Mesendoderm (in vitro differentiated cells): ENCODE measurements at regions not wholly inside any gene's neighbourhood (a gene's known extent, or its start where the extent isn't known, plus 50 kb on each side); places are given as distances from the start of the nearest gene placed in this dataset.

Experiments
- DNase-seq: peaks from one replicate; pipeline ENCODE4 v3.0.0; 2013
- H2AK5ac ChIP-seq: 2 replicates; pipeline ENCODE4 v1.6.1; 2013; ENCODE audit warnings: low read length, inconsistent platforms
- H2BK120ac ChIP-seq: 2 replicates; pipeline ENCODE4 v1.6.1; 2013; ENCODE audit warnings: low read depth, mild to moderate bottlenecking, low read length, moderate library complexity, mixed read lengths
- H2BK15ac ChIP-seq: replicated peaks from 2 replicates; pipeline ENCODE4 v1.6.1; 2013; ENCODE audit warnings: low read depth, mild to moderate bottlenecking, moderate library complexity
- H2BK5ac ChIP-seq: 2 replicates; pipeline ENCODE4 v1.6.1; 2013; ENCODE audit warnings: low read length, inconsistent platforms
- H3K18ac ChIP-seq: 2 replicates; pipeline ENCODE4 v1.6.1; 2013; ENCODE audit warnings: mild to moderate bottlenecking, low read length, mixed read lengths
- H3K23ac ChIP-seq: one replicate; pipeline ENCODE4 v1.6.1; 2013; ENCODE audit warnings: low read length
- H3K27ac ChIP-seq: 2 replicates; pipeline ENCODE4 v1.5.1; 2013; ENCODE audit warnings: low read depth, mild to moderate bottlenecking, inconsistent platforms, low read length, moderate library complexity
- H3K27me3 ChIP-seq: 2 replicates; pipeline ENCODE4 v1.6.1; 2013; ENCODE audit warnings: low read length, control low read depth, mild to moderate bottlenecking, inconsistent platforms; ENCODE audit not compliant: insufficient read depth, poor library complexity
- H3K36me3 ChIP-seq: 2 replicates; pipeline ENCODE4 v1.6.1; 2013; ENCODE audit warnings: low read length, inconsistent platforms; ENCODE audit not compliant: control insufficient read depth, insufficient read depth
- H3K4ac ChIP-seq: one replicate; pipeline ENCODE4 v1.6.1; 2013; ENCODE audit warnings: low read depth, mild to moderate bottlenecking, low read length, moderate library complexity
- H3K4me1 ChIP-seq: 2 replicates; pipeline ENCODE4 v1.6.1; 2013; ENCODE audit warnings: low read depth, low read length, inconsistent platforms; ENCODE audit not compliant: control insufficient read depth
- H3K4me2 ChIP-seq: 2 replicates; pipeline ENCODE4 v1.6.1; 2013; ENCODE audit warnings: low read length
- H3K4me3 ChIP-seq: 2 replicates; pipeline ENCODE4 v1.5.1; 2013; ENCODE audit warnings: mild to moderate bottlenecking, low read length
- H3K56ac ChIP-seq: one replicate; pipeline ENCODE4 v1.6.1; 2013; ENCODE audit warnings: low read length
- H3K79me1 ChIP-seq: 2 replicates; pipeline ENCODE4 v1.6.1; 2013; ENCODE audit warnings: low read length, inconsistent platforms
- H3K79me2 ChIP-seq: 2 replicates; pipeline ENCODE4 v1.6.1; 2013; ENCODE audit warnings: mild to moderate bottlenecking, low read length; ENCODE audit not compliant: control insufficient read depth, insufficient read depth
- H3K9ac ChIP-seq: 2 replicates; pipeline ENCODE4 v1.6.1; 2013; ENCODE audit warnings: low read length, inconsistent platforms
- H4K5ac ChIP-seq: one replicate; pipeline ENCODE4 v1.6.1; 2013; ENCODE audit warnings: low read length
- H4K8ac ChIP-seq: one replicate; pipeline ENCODE4 v1.6.1; 2013; ENCODE audit warnings: low read depth, mild to moderate bottlenecking, control low read depth, low read length, moderate library complexity
- WGBS: extraction: QIAGEN DNeasy Blood & Tissue Kit; methylation state at CpG from one replicate; pipeline ENCODE4 v1.1.7; 2013; ENCODE audit warnings: low lambda C conversion rate, missing lambda C conversion rate; ENCODE audit not compliant: insufficient coverage; ENCODE audit errors: extremely low coverage; 5-methylcytosine and 5-hydroxymethylcytosine counted together

- Histone ChIP-seq H3K79me1 (no peaks in the 10 kb centered on the region), H3K56ac (no peak overlapping the region), H2BK15ac (no peak overlapping the region), H2AK5ac (no peak overlapping the region), H3K27ac (no peak overlapping the region), H3K36me3 (no peaks in the 10 kb centered on the region), H3K4me3 (no peak overlapping the region), H3K4me1 (no peaks in the 10 kb centered on the region), H4K8ac (no peak overlapping the region), H3K27me3 (no peaks in the 10 kb centered on the region), H3K4ac (no peak overlapping the region), H4K5ac (no peak overlapping the region), H3K79me2 (no peaks in the 10 kb centered on the region), H2BK120ac (no peak overlapping the region), H3K23ac (no peak overlapping the region), H2BK5ac (no peak overlapping the region), H3K4me2 (no peak overlapping the region), H3K18ac (no peak overlapping the region), H3K9ac (no peak overlapping the region)
- DNase-seq = no peak
- WGBS = no CpG with 5 or more reads among the region's 2 CpGs
Observed at GRCh38 chr9:111150181-111150580, 111.9 kb upstream of the LPAR1 start.

GRCh38 chr9:111149018-111149759 is 110.9 kb upstream of the LPAR1 start:
- no peak overlapping the region for H2BK5ac ChIP-seq
- H2BK15ac ChIP-seq = no peak overlapping the region
- no peak overlapping the region for H3K27ac ChIP-seq
- no peak overlapping the region for H4K5ac ChIP-seq
- no CpG with 5 or more reads among the region's 5 CpGs for WGBS
- no peak overlapping the region for H3K9ac ChIP-seq
- no peak overlapping the region for H3K4me2 ChIP-seq
- H3K4me3 ChIP-seq = no peak overlapping the region
- no peak overlapping the region for H4K8ac ChIP-seq
- H3K23ac ChIP-seq = no peak overlapping the region
- H3K36me3 ChIP-seq = no peaks in the 10 kb centered on the region
- H3K79me1 ChIP-seq = no peaks in the 10 kb centered on the region
- H3K56ac ChIP-seq = no peak overlapping the region
- H3K4me1 ChIP-seq = no peaks in the 10 kb centered on the region
- H2BK120ac ChIP-seq = no peak overlapping the region
- no peak overlapping the region for H3K18ac ChIP-seq
- DNase-seq = peak; percentile 26
- no peaks in the 10 kb centered on the region for H3K79me2 ChIP-seq
- H3K27me3 ChIP-seq = no peaks in the 10 kb centered on the region
- no peak overlapping the region for H2AK5ac ChIP-seq
- no peak overlapping the region for H3K4ac ChIP-seq

- Histone ChIP-seq H3K79me2 (no peaks in the 10 kb centered on the region), H2BK5ac (no peak overlapping the region), H3K4me3 (no peak overlapping the region), H3K18ac (no peak overlapping the region), H4K5ac (no peak overlapping the region), H2BK120ac (no peak overlapping the region), H3K79me1 (no peaks in the 10 kb centered on the region), H3K23ac (no peak overlapping the region), H3K4me2 (no peak overlapping the region), H3K9ac (no peak overlapping the region), H2AK5ac (no peak overlapping the region), H3K4ac (no peak overlapping the region), H3K27me3 (no peaks in the 10 kb centered on the region), H3K36me3 (no peaks in the 10 kb centered on the region), H2BK15ac (no peak overlapping the region), H3K4me1 (no peaks in the 10 kb centered on the region), H3K27ac (no peak overlapping the region), H3K56ac (no peak overlapping the region), H4K8ac (no peak overlapping the region)
- no CpG with 5 or more reads among the region's 10 CpGs for WGBS
- no peak for DNase-seq
Observed at GRCh38 chr9:111148052-111149017, 110.1 kb upstream of the LPAR1 start.

- no CpG with 5 or more reads among the region's 3 CpGs for WGBS
Observed at GRCh38 chr9:111147041-111147440, 108.8 kb upstream of the LPAR1 start.

GRCh38 chr9:111144741-111145140 is 106.5 kb upstream of the LPAR1 start:
- H2BK15ac ChIP-seq = no peak overlapping the region
- H3K27me3 ChIP-seq = no peaks in the 10 kb centered on the region
- no peak overlapping the region for H3K4ac ChIP-seq
- H3K79me1 ChIP-seq = no peaks in the 10 kb centered on the region
- WGBS = no CpG with 5 or more reads among the region's 3 CpGs
- no peak overlapping the region for H2BK5ac ChIP-seq
- H3K4me2 ChIP-seq = no peak overlapping the region
- H3K18ac ChIP-seq = no peak overlapping the region
- no peak overlapping the region for H4K8ac ChIP-seq
- DNase-seq = no peak
- H2AK5ac ChIP-seq = no peak overlapping the region
- H2BK120ac ChIP-seq = no peak overlapping the region
- no peak overlapping the region for H3K4me3 ChIP-seq
- no peak overlapping the region for H3K56ac ChIP-seq
- no peaks in the 10 kb centered on the region for H3K4me1 ChIP-seq
- H3K36me3 ChIP-seq = no peaks in the 10 kb centered on the region
- no peak overlapping the region for H4K5ac ChIP-seq
- H3K79me2 ChIP-seq = no peaks in the 10 kb centered on the region
- no peak overlapping the region for H3K23ac ChIP-seq
- H3K27ac ChIP-seq = no peak overlapping the region
- no peak overlapping the region for H3K9ac ChIP-seq

More at GRCh38 chr9:111147041-111147440, 108.8 kb upstream of the LPAR1 start:
- H4K5ac ChIP-seq = no peak overlapping the region
- H3K4me1 ChIP-seq = no peaks in the 10 kb centered on the region
- no peaks in the 10 kb centered on the region for H3K27me3 ChIP-seq
- H3K9ac ChIP-seq = no peak overlapping the region
- H3K4me3 ChIP-seq = no peak overlapping the region
- no peak overlapping the region for H3K4ac ChIP-seq
- H3K79me2 ChIP-seq = no peaks in the 10 kb centered on the region
- H3K36me3 ChIP-seq = no peaks in the 10 kb centered on the region
- no peaks in the 10 kb centered on the region for H3K79me1 ChIP-seq
- H2BK120ac ChIP-seq = no peak overlapping the region
- H3K27ac ChIP-seq = no peak overlapping the region
- no peak overlapping the region for H2BK5ac ChIP-seq
- no peak overlapping the region for H4K8ac ChIP-seq
- H3K4me2 ChIP-seq = no peak overlapping the region
- no peak overlapping the region for H3K18ac ChIP-seq
- DNase-seq = no peak
- H3K23ac ChIP-seq = no peak overlapping the region
- no peak overlapping the region for H2AK5ac ChIP-seq
- H2BK15ac ChIP-seq = no peak overlapping the region
- H3K56ac ChIP-seq = no peak overlapping the region
